Colonic mucosa (tissue), 4 donors: ENCODE measurements at regions not wholly inside any gene's neighbourhood (a gene's known extent, or its start where the extent isn't known, plus 50 kb on each side); places are given as distances from the start of the nearest gene placed in this dataset.
A peak's percentile ranks its signal among the peaks of the same experiment; 100 is the strongest.

ENCODE experiments used
- DNase-seq: peaks from one replicate; pipeline ENCODE4 v3.0.0-alpha.2; 2020
- H3K27ac ChIP-seq: fragments of 200-600 bp; one replicate; pipeline ENCODE4 v1.8.0; 2021
- H3K27me3 ChIP-seq: fragments of 200-600 bp; one replicate; pipeline ENCODE4 v1.8.0; 2021
- H3K36me3 ChIP-seq: fragments of 200-600 bp; one replicate; pipeline ENCODE4 v1.8.0; 2021
- H3K4me1 ChIP-seq: fragments of 200-600 bp; one replicate; pipeline ENCODE4 v1.8.0; 2021; ENCODE audit warnings: mild to moderate bottlenecking
- H3K4me3 ChIP-seq: fragments of 200-600 bp; one replicate; pipeline ENCODE4 v1.8.0; 2021
- H3K9ac ChIP-seq, 2 donors: one replicate each; pipeline ENCODE4 v1.7.0; 2013; ENCODE audit warnings: control low read depth in 2 of 2, low read depth in 2 of 2, low read length in 2 of 2
- H3K9me3 ChIP-seq: fragments of 200-600 bp; one replicate; pipeline ENCODE4 v1.8.0; 2021
- intact Hi-C: fragments of 100-400 bp; cut with DNase I; formaldehyde crosslinking; loops from one replicate; pipeline ENCODE4 v1.14.1; 2022
- TF ChIP-seq, protein P1 (sequence below): fragments of 200-600 bp; IDR thresholded peaks from one replicate; pipeline ENCODE4 v1.8.0; 2022; ENCODE audit warnings: antibody characterized with exemption, mild to moderate bottlenecking
- donor health status: healthy.
- donor health status: DM: no; HTN: no; CAD: no.
- donor health status: DM: no; HTN: no; CAD: no.

DNA sequence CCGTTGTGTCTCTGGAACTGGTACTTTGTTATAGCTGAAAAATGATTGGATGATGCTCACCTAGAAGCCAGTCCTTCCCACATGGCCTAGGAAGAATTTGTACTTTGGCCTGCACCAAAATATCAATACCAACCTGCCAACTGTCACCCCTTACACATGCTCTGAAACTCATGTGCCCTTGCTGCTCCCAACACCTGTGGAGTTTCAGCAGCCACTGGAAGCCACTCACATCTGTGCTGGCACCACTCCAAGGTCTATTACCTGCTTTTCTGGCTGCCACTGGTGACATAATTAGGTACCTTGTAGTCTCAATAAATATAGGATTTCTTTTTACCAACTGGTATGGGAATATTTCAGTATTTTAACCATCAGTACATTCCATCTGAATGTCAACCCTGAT, 363.6 kb downstream of the SH3GL2 start:
- intact Hi-C loops, result no loop called here
- TF ChIP-seq, protein P1, sequence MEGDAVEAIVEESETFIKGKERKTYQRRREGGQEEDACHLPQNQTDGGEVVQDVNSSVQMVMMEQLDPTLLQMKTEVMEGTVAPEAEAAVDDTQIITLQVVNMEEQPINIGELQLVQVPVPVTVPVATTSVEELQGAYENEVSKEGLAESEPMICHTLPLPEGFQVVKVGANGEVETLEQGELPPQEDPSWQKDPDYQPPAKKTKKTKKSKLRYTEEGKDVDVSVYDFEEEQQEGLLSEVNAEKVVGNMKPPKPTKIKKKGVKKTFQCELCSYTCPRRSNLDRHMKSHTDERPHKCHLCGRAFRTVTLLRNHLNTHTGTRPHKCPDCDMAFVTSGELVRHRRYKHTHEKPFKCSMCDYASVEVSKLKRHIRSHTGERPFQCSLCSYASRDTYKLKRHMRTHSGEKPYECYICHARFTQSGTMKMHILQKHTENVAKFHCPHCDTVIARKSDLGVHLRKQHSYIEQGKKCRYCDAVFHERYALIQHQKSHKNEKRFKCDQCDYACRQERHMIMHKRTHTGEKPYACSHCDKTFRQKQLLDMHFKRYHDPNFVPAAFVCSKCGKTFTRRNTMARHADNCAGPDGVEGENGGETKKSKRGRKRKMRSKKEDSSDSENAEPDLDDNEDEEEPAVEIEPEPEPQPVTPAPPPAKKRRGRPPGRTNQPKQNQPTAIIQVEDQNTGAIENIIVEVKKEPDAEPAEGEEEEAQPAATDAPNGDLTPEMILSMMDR, result no peak
- Histone ChIP-seq H3K4me3 (no peak overlapping the region), H3K36me3 (no peaks in the 10 kb centered on the region), H3K4me1 (no peaks in the 10 kb centered on the region), H3K9ac (no peak overlapping the region), H3K9me3 (no peaks in the 10 kb centered on the region), H3K27me3 (no peaks in the 10 kb centered on the region), H3K27ac (no peak overlapping the region)
- peak; percentile 36 for DNase-seq

DNA sequence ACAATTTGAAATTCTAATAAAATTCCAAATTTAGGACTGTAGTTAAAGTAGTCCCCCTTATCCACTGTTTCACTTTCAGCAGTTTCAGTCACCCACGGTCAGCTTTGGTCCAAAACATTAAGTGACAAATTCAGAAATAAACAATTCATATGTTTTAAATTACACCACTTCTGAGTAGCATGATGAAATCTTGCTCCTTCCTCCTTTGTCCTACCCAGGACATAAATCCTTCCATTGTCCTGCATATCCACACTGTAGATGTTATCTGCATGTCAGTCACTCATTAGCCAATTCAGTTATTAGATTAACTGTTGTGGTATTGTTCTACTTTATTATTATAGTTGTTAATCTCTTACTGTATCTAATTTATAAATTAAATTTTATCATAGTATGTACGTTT, 376.5 kb downstream of the SH3GL2 start:
- DNase-seq, result no peak
- Histone ChIP-seq H3K27me3 (no peaks in the 10 kb centered on the region), H3K36me3 (no peaks in the 10 kb centered on the region), H3K9ac (no peak overlapping the region), H3K4me3 (no peak overlapping the region), H3K4me1 (no peaks in the 10 kb centered on the region), H3K9me3 (no peaks in the 10 kb centered on the region), H3K27ac (no peak overlapping the region)
- intact Hi-C loops, result no loop called here
- TF ChIP-seq, protein P1, result no peak

DNA sequence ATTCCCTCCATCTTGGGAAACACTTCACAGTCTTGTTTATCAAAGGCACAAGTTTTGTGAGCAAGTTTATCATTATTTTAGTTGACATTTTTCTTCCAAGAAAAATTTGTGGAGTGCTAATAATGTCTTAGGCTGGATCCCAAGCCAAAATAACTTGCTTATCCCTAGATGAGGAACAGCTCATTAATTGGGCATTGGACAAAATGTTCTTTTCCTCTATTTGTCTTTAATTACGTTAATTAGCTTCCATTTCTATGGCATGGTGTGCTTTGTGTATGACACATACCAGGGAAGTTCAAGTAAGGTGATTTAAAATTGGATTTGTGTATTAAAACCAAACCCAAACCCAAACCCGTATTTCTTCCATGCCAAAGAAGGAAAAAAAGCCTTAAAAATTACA, 379.5 kb downstream of the SH3GL2 start:
- intact Hi-C loops, result no loop called here
- no peak overlapping the region for H3K27ac ChIP-seq
- H3K36me3 ChIP-seq, result no peaks in the 10 kb centered on the region
- no peak overlapping the region for H3K9ac ChIP-seq
- DNase-seq, result no peak
- H3K4me1 ChIP-seq, result no peaks in the 10 kb centered on the region
- no peak overlapping the region for H3K4me3 ChIP-seq
- TF ChIP-seq, protein P1, result no peak
- no peaks in the 10 kb centered on the region for H3K27me3 ChIP-seq
- H3K9me3 ChIP-seq, result no peaks in the 10 kb centered on the region

DNA sequence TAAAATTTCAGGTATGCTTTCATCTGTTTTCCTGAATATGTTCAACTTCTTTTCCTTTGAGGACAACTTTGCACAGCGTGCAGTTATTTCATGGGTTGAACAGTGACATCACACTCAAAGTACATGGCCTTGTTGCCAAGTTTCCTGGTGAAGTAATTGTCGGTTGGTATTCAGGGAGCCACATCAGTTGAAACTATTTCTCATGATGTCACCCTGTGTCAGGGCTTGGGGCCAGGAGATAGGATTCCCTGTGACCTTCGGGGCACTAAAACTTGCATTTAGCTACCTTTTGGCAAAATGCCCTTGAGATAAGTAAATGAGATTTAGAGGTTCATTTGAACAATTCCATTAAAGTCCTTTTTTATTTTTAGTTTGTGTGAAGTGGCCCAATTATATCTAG, 383.9 kb downstream of the SH3GL2 start:
- peak; percentile 35 for DNase-seq
- Histone ChIP-seq H3K4me1 (no peaks in the 10 kb centered on the region), H3K9ac (no peak overlapping the region), H3K9me3 (no peaks in the 10 kb centered on the region), H3K27ac (no peak overlapping the region), H3K27me3 (no peaks in the 10 kb centered on the region), H3K4me3 (no peak overlapping the region), H3K36me3 (no peaks in the 10 kb centered on the region)
- intact Hi-C loops, result loop anchor here (10.0 kb wide), 1 partner anchor 148 kb away; no protein-coding TSS in a partner anchor
- TF ChIP-seq, protein P1, result no peak

DNA sequence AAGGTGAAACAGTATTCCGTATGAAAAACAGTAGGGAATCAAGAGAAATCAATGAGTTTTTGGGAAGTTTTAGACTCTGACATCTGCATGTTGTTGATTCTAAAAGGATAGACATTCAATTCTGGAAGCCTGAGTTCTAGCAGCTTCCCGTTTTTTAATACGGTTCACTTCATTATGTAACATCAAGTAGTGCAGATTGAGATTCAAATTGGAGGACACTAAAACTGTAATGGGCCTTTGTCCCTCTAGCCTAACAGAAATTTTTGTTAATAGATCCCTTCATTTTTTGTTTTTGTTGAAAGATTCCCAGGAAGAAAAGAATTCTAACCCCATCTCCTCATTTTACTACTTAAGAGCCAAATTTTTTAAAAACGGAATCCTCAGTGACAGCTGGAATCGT, 384.6 kb downstream of the SH3GL2 start:
- TF ChIP-seq, protein P1, result no peak
- H3K4me3 ChIP-seq, result no peak overlapping the region
- intact Hi-C loops, result loop anchor here (10.0 kb wide), 1 partner anchor 149 kb away; no protein-coding TSS in a partner anchor

More for the DNA sequence above, 384.6 kb downstream of the SH3GL2 start:
- DNase-seq, result no peak
- H3K9me3 ChIP-seq, result no peaks in the 10 kb centered on the region
- H3K27ac ChIP-seq, result no peak overlapping the region
- no peak overlapping the region for H3K9ac ChIP-seq
- H3K4me1 ChIP-seq, result no peaks in the 10 kb centered on the region
- H3K27me3 ChIP-seq, result no peaks in the 10 kb centered on the region
- no peaks in the 10 kb centered on the region for H3K36me3 ChIP-seq
